ENCODE measurements at regions not wholly inside any gene's neighbourhood (a gene's known extent, or its start where the extent isn't known, plus 50 kb on each side); places are given as distances from the start of the nearest gene placed in this dataset.

GRCh38 chrX:96432647-96433046 lies 252.0 kb upstream of the DIAPH2 start:
- SMC1A ChIA-PET (ENCODE audit: uncharacterized antibody, unreplicated experiment): no interaction called here
- BruUV-seq (replicated peaks): no TSS peak
- intact Hi-C loops (cut with micrococcal nuclease; ENCODE audit: unreplicated experiment) (no loop called here), in situ Hi-C loops (cut with MboI) (no loop called here)
- ATAC-seq (no peak), FAIRE-seq (no peak), DNase-seq (ENCODE audit: low read depth, low spot score) (no peak)
- Histone ChIP-seq H2AFZ (ENCODE audit: control insufficient read depth, low read depth, low read length) (no peak overlapping the region), H3K9ac (ENCODE audit: control insufficient read depth, insufficient read depth, low read length) (no peak overlapping the region), H3K27ac (ENCODE audit: control insufficient read depth, insufficient read depth) (no peak overlapping the region), H3K27me3 (replicated peaks in 1 of 2; ENCODE audit: control insufficient read depth in 2 of 2, insufficient read depth in 2 of 2, low read length in 1 of 2) (no peaks in the 10 kb centered on the region), H3K4me2 (ENCODE audit: control insufficient read depth, insufficient read depth) (no peak overlapping the region), H3K36me3 (ENCODE audit: control insufficient read depth in 2 of 2, insufficient read depth in 2 of 2, low read length in 1 of 2) (no peaks in the 10 kb centered on the region), H3K4me3 (no peak overlapping the region), H3K4me1 (ENCODE audit: control insufficient read depth, insufficient read depth, low read length) (no peaks in the 10 kb centered on the region), H3K9me3 (replicated peaks; ENCODE audit: control insufficient read depth, insufficient read depth, low read length) (no peaks in the 10 kb centered on the region), H4K20me1 (ENCODE audit: control insufficient read depth, insufficient read depth) (no peaks in the 10 kb centered on the region), H3K79me2 (ENCODE audit: control insufficient read depth, insufficient read depth, low read length) (no peaks in the 10 kb centered on the region)
- POLR2A ChIA-PET: no interaction called here
- CTCF ChIA-PET: no interaction called here
- TF ChIP-seq NR2F1 (conservative IDR thresholded peaks at IDR 0.05) (no peak), USF1 (IDR thresholded peaks at IDR 0.05; ENCODE audit: borderline replicate concordance, extremely low read length, insufficient read depth, low read depth, low read length) (no peak), SIN3A (IDR thresholded peaks at IDR 0.05; ENCODE audit: low read depth, low read length) (no peak), NFYA (IDR thresholded peaks at IDR 0.05; ENCODE audit: borderline replicate concordance, low read depth, low read length) (no peak), E4F1 (IDR thresholded peaks at IDR 0.05; ENCODE audit: borderline replicate concordance, partially characterized antibody) (no peak), EED (IDR thresholded peaks at IDR 0.05; ENCODE audit: low read depth) (no peak), ATF2 (IDR thresholded peaks at IDR 0.05; ENCODE audit: low read length) (no peak), ZZZ3 (IDR thresholded peaks at IDR 0.05; ENCODE audit: control insufficient read depth, insufficient read length, low read depth) (no peak), CREM (IDR thresholded peaks at IDR 0.05; ENCODE audit: low read depth) (no peak), RAD51 (IDR thresholded peaks at IDR 0.05) (no peak), TAF1 (IDR thresholded peaks at IDR 0.05; ENCODE audit: borderline replicate concordance, low read depth, low read length) (no peak), SP1 (IDR thresholded peaks at IDR 0.05; ENCODE audit: low read depth, low read length) (no peak), TCF12 (IDR thresholded peaks at IDR 0.05; ENCODE audit: low read depth, low read length) (no peak), CBX5 (IDR thresholded peaks at IDR 0.05; ENCODE audit: low read depth) (no peak), RAD21 (IDR thresholded peaks at IDR 0.05; ENCODE audit: insufficient read depth, low read depth, low read length) (no peak)
- WGBS (ENCODE audit: insufficient coverage, insufficient replicate concordance, low lambda C conversion rate, missing lambda C conversion rate): 100% methylated on average over 1 of the region's 1 CpG
- RAD21 ChIA-PET (ENCODE audit: unreplicated experiment): no interaction called here

All from GM12878 (cell line).